Embryonic facial prominence (tissue), 1 donor: ENCODE measurements at regions not wholly inside any gene's neighbourhood (a gene's known extent, or its start where the extent isn't known, plus 50 kb on each side); places are given as distances from the start of the nearest gene placed in this dataset.
"Not testable (repeated sequence)": the region's sequence is repeated elsewhere in the genome, so short reads cannot be mapped to it uniquely, and the experiment has no call there.

Experiments
- DNase-seq: peaks from one replicate; pipeline ENCODE4 v3.0.0-alpha.2; 2016; ENCODE audit errors: extremely low spot score

- DNase-seq, result no peak
Measured at GRCh38 chr6:165794179-165794601, 131.1 kb upstream of the PDE10A start.

- no peak for DNase-seq
Measured at GRCh38 chr6:165793287-165793825, 130.3 kb upstream of the PDE10A start.

GRCh38 chr6:165791876-165792437 is 128.9 kb upstream of the PDE10A start:
- no peak for DNase-seq

GRCh38 chr6:165791306-165791705 is 128.3 kb upstream of the PDE10A start:
- no peak for DNase-seq

GRCh38 chr6:165782812-165783211 is 119.8 kb upstream of the PDE10A start:
- no peak for DNase-seq

GRCh38 chr6:165782134-165782533 is 119.1 kb upstream of the PDE10A start:
- no peak for DNase-seq

- no peak for DNase-seq
Measured at GRCh38 chr6:165777680-165778079, 114.6 kb upstream of the PDE10A start.

GRCh38 chr6:165776691-165777090 is 113.7 kb upstream of the PDE10A start:
- DNase-seq, result no peak

GRCh38 chr6:165775721-165776120 is 112.7 kb upstream of the PDE10A start:
- no peak for DNase-seq

- DNase-seq, result no peak
Measured at GRCh38 chr6:165774903-165775601, 112.0 kb upstream of the PDE10A start.

GRCh38 chr6:165770397-165771082 is 107.5 kb upstream of the PDE10A start:
- DNase-seq, result no peak

GRCh38 chr6:165769884-165770283 is 106.8 kb upstream of the PDE10A start:
- DNase-seq, result no peak

GRCh38 chr6:165769401-165769800 is 106.4 kb upstream of the PDE10A start:
- no peak for DNase-seq

GRCh38 chr6:165768961-165769360 is 105.9 kb upstream of the PDE10A start:
- no peak for DNase-seq

GRCh38 chr6:165767228-165767627 is 104.2 kb upstream of the PDE10A start:
- DNase-seq, result no peak

GRCh38 chr6:165766457-165766856 is 103.4 kb upstream of the PDE10A start:
- DNase-seq, result no peak

- no peak for DNase-seq
Measured at GRCh38 chr6:165766026-165766425, 103.0 kb upstream of the PDE10A start.

- DNase-seq, result not testable (repeated sequence)
Measured at GRCh38 chr6:165765256-165765655, 102.2 kb upstream of the PDE10A start.

- no peak for DNase-seq
Measured at GRCh38 chr6:165762876-165763275, 99.8 kb upstream of the PDE10A start.

GRCh38 chr6:165762125-165762524 is 99.1 kb upstream of the PDE10A start:
- DNase-seq, result no peak

GRCh38 chr6:165760803-165761185 is 97.8 kb upstream of the PDE10A start:
- DNase-seq, result no peak

- no peak for DNase-seq
Measured at GRCh38 chr6:165760126-165760802, 97.2 kb upstream of the PDE10A start.
